PC-9 (cell line): ENCODE measurements at regions not wholly inside any gene's neighbourhood (a gene's known extent, or its start where the extent isn't known, plus 50 kb on each side); places are given as distances from the start of the nearest gene placed in this dataset.

Experiments
- BruUV-seq: library from RNA; stranded (reverse); fragments of 400-500 nt; replicated peaks from 2 replicates; lab custom pipeline; 2021; lab: Mats Ljungman, UMichigan
- CTCF ChIA-PET: fragments of 300-600 bp; sonication (Branson Sonifier 250); formaldehyde crosslinking; loops from one replicate; lab custom pipeline; 2022; ENCODE audit warnings: antibody characterized with exemption; lab: Charles Lee
- POLR2A ChIA-PET: fragments of 300-600 bp; sonication (Branson Sonifier 250); formaldehyde crosslinking; loops from one replicate; lab custom pipeline; 2022; ENCODE audit warnings: antibody characterized with exemption; ENCODE audit not compliant: unreplicated experiment; lab: Charles Lee
- DNase-seq, 2 experiments: peaks; one replicate each; pipeline versions ENCODE4 v3.0.0 to v3.0.0-alpha.2; 2015 to 2022; ENCODE audit warnings: mixed read lengths in 1 of 2
- H2AFZ ChIP-seq: fragments of 200-600 bp; sonication (generic); 2 replicates; pipeline ENCODE4 v1.8.1; 2017; ENCODE audit warnings: antibody characterized with exemption
- H3F3A ChIP-seq: fragments of 200-600 bp; sonication (generic); 2 replicates; pipeline ENCODE4 v1.8.1; 2017; ENCODE audit warnings: antibody characterized with exemption, mild to moderate bottlenecking, low read depth; ENCODE audit not compliant: insufficient read depth
- H3K27ac ChIP-seq: fragments of 200-600 bp; sonication (generic); 2 replicates; pipeline ENCODE4 v1.6.1; 2016; ENCODE audit warnings: mixed run types
- H3K27me3 ChIP-seq: fragments of 200-600 bp; sonication (generic); 2 replicates; pipeline ENCODE4 v1.6.1; 2016; ENCODE audit warnings: low read depth, mixed run types; ENCODE audit not compliant: insufficient read depth
- H3K36me3 ChIP-seq: fragments of 200-600 bp; sonication (generic); 2 replicates; pipeline ENCODE4 v1.6.1; 2016; ENCODE audit warnings: low read depth, mixed run types
- H3K4me1 ChIP-seq: fragments of 200-600 bp; sonication (generic); replicated peaks from 2 replicates; pipeline ENCODE4 v1.6.1; 2016; ENCODE audit warnings: mixed run types; ENCODE audit not compliant: insufficient read depth
- H3K4me2 ChIP-seq: fragments of 200-600 bp; sonication (generic); 2 replicates; pipeline ENCODE4 v1.6.1; 2017; ENCODE audit warnings: mixed run types
- H3K4me3 ChIP-seq: fragments of 200-600 bp; sonication (generic); 2 replicates; pipeline ENCODE4 v1.6.1; 2016; ENCODE audit warnings: mixed run types
- H3K79me2 ChIP-seq: fragments of 200-600 bp; sonication (generic); 2 replicates; pipeline ENCODE4 v1.6.1; 2017; ENCODE audit warnings: low read depth, mixed run types
- H3K9me2 ChIP-seq: fragments of 200-600 bp; sonication (generic); 2 replicates; pipeline ENCODE4 v1.8.1; 2017; ENCODE audit warnings: mild to moderate bottlenecking; ENCODE audit not compliant: insufficient read depth
- H3K9me3 ChIP-seq: fragments of 200-600 bp; sonication (generic); 2 replicates; pipeline ENCODE4 v1.8.1; 2016; ENCODE audit warnings: low read depth; ENCODE audit not compliant: insufficient read depth
- H4K20me1 ChIP-seq: fragments of 200-600 bp; sonication (generic); 2 replicates; pipeline ENCODE4 v1.8.1; 2017; ENCODE audit not compliant: insufficient read depth
- EZH2 ChIP-seq: fragments of 200-600 bp; sonication (generic); IDR thresholded peaks from 2 replicates; pipeline ENCODE4 v1.8.0; 2017; ENCODE audit warnings: antibody characterized with exemption, low read depth
- intact Hi-C: fragments of 100-400 bp; cut with micrococcal nuclease; formaldehyde crosslinking; loops from one replicate; pipeline ENCODE4 v1.10.0; 2022; ENCODE audit not compliant: unreplicated experiment
- TF ChIP-seq, protein P1 (sequence below): fragments of 200-600 bp; sonication (generic); conservative IDR thresholded peaks from 2 replicates; pipeline ENCODE4 v1.6.1; 2017; ENCODE audit warnings: mixed run types, antibody characterized with exemption, mild to moderate bottlenecking, moderate library complexity

DNA sequence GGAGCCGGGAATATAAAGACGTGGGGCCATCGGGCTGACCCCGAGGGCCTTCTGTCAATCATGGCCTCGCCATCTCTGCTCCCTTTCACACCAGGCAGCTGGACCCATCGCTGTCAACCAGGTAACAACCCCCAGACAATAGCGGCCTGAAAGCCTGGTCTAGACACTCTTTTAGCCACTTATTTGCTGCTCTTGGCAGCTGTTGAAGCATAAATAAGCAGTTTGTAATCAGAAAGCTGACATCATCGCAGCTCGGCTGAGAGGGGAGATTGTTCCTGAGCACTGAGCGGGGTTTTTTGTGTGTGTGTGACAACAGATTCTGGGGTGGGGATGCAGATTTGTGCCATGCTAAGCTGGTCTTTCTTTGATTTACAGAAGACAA lies 423.6 kb upstream of the POU3F3 start:
- Histone ChIP-seq H3K27me3 (peaks cover 38% of the 10 kb centered on the region), H3K9me3 (no peaks in the 10 kb centered on the region), H3F3A (no peaks in the 10 kb centered on the region), H3K9me2 (no peaks in the 10 kb centered on the region), H3K4me3 (no peak overlapping the region), H3K4me1 (no peaks in the 10 kb centered on the region), H3K27ac (no peak overlapping the region), H3K4me2 (no peak overlapping the region), H2AFZ (no peak overlapping the region), H3K36me3 (no peaks in the 10 kb centered on the region), H3K79me2 (no peaks in the 10 kb centered on the region), H4K20me1 (no peaks in the 10 kb centered on the region)
- TF ChIP-seq, protein P1, sequence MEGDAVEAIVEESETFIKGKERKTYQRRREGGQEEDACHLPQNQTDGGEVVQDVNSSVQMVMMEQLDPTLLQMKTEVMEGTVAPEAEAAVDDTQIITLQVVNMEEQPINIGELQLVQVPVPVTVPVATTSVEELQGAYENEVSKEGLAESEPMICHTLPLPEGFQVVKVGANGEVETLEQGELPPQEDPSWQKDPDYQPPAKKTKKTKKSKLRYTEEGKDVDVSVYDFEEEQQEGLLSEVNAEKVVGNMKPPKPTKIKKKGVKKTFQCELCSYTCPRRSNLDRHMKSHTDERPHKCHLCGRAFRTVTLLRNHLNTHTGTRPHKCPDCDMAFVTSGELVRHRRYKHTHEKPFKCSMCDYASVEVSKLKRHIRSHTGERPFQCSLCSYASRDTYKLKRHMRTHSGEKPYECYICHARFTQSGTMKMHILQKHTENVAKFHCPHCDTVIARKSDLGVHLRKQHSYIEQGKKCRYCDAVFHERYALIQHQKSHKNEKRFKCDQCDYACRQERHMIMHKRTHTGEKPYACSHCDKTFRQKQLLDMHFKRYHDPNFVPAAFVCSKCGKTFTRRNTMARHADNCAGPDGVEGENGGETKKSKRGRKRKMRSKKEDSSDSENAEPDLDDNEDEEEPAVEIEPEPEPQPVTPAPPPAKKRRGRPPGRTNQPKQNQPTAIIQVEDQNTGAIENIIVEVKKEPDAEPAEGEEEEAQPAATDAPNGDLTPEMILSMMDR, result no peak
- no peak for TF ChIP-seq EZH2
- intact Hi-C loops, result no loop called here
- POLR2A ChIA-PET, result no interaction called here
- CTCF ChIA-PET, result no interaction called here
- no peak for DNase-seq
- BruUV-seq, result no TSS peak

DNA sequence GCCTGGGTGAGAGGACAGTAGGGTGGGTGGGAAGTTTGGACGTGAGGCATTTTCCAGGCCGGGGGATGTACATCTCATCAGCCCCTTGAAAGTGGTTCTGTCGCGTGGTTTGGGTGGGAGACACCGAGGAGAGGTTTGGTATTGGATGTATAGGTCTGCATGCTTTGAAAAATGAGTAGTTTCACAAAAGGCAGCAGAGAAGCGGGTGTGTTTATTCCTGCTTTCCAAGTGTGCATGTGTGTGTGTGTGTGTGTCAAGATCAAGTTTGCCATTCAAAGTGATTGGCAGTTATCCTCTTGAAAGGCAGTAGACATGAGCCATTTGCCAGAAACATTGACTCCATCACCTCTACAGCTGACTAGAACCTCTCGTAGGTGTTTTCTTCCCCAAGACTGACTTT lies 423.1 kb upstream of the POU3F3 start:
- CTCF ChIA-PET, result no interaction called here
- peaks cover 39% of the 10 kb centered on the region for H3K27me3 ChIP-seq
- no peaks in the 10 kb centered on the region for H3K79me2 ChIP-seq
- POLR2A ChIA-PET, result no interaction called here
- H3K36me3 ChIP-seq, result no peaks in the 10 kb centered on the region
- H3K4me1 ChIP-seq, result no peaks in the 10 kb centered on the region
- H3K4me3 ChIP-seq, result no peak overlapping the region
- H3K27ac ChIP-seq, result no peak overlapping the region
- intact Hi-C loops, result no loop called here
- BruUV-seq, result no TSS peak
- no peaks in the 10 kb centered on the region for H3K9me3 ChIP-seq
- no peaks in the 10 kb centered on the region for H4K20me1 ChIP-seq
- H3F3A ChIP-seq, result no peaks in the 10 kb centered on the region
- DNase-seq, result no peak
- H3K9me2 ChIP-seq, result no peaks in the 10 kb centered on the region
- TF ChIP-seq EZH2, result no peak
- TF ChIP-seq, protein P1, result no peak
- no peak overlapping the region for H3K4me2 ChIP-seq
- no peak overlapping the region for H2AFZ ChIP-seq

DNA sequence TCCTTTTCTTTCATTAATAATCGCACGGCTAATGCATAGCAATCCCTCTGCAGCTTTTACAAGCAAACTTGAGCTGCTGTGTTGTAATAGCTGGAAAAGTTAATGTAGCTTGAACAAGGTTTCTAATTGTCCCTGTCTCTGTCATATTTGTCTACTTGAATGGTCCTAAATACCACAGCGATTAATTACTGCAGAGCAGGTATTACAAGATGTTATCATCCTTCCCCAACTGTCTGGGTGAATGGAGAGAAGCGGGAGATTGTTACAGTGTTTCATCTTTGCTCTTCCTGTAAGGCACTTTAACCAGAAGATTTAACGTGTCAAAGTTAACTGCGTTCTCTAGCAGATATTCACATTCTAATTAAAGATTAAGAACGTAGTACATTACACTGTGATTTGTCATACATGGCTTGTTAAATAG lies 422.2 kb upstream of the POU3F3 start:
- Histone ChIP-seq H3K27me3 (peaks cover 39% of the 10 kb centered on the region), H3K36me3 (no peaks in the 10 kb centered on the region), H3F3A (no peaks in the 10 kb centered on the region), H3K9me3 (no peaks in the 10 kb centered on the region), H3K79me2 (no peaks in the 10 kb centered on the region), H3K27ac (no peak overlapping the region), H3K4me3 (no peak overlapping the region), H3K4me1 (no peaks in the 10 kb centered on the region), H3K4me2 (no peak overlapping the region), H2AFZ (no peak overlapping the region), H4K20me1 (no peaks in the 10 kb centered on the region), H3K9me2 (no peaks in the 10 kb centered on the region)
- ChIA-PET POLR2A (no interaction called here), CTCF (no interaction called here)
- intact Hi-C loops, result no loop called here
- no peak for TF ChIP-seq EZH2
- TF ChIP-seq, protein P1, result no peak
- no peak for DNase-seq
- no TSS peak for BruUV-seq
